Mammary epithelial cell (primary cell): ENCODE measurements at regions not wholly inside any gene's neighbourhood (a gene's known extent, or its start where the extent isn't known, plus 50 kb on each side); places are given as distances from the start of the nearest gene placed in this dataset.

Experiments
- CTCF ChIP-seq, 2 donors: IDR thresholded peaks in 1 of 2; conservative IDR thresholded peaks in 1 of 2; 2 replicates each; pipeline ENCODE4 v1.5.1; 2011 to 2012; ENCODE audit warnings: inconsistent platforms in 2 of 2, low read length in 2 of 2, mild to moderate bottlenecking in 2 of 2, control low read depth in 1 of 2, low read depth in 1 of 2; ENCODE audit not compliant: insufficient read depth in 1 of 2; ENCODE audit errors: extremely low read depth in 1 of 2
- EZH2 ChIP-seq: IDR thresholded peaks from 2 replicates; pipeline ENCODE4 v1.6.1; 2012; ENCODE audit warnings: low read length, inconsistent platforms, borderline replicate concordance

GRCh38 chr13:88840085-88840484, 1168.9 kb downstream of the SLITRK5 start:
- no peak for TF ChIP-seq CTCF (conservative IDR thresholded peaks at IDR 0.05 in 1 of 2, IDR thresholded peaks at IDR 0.05 in 1 of 2; ENCODE audit: extremely low read depth in 1 of 2, insufficient read depth in 1 of 2, low read depth in 1 of 2, low read length in 2 of 2)
- TF ChIP-seq EZH2: no peak
